ENCODE measurements at regions not wholly inside any gene's neighbourhood (a gene's known extent, or its start where the extent isn't known, plus 50 kb on each side); places are given as distances from the start of the nearest gene placed in this dataset.

GRCh38 chr19:31906111-31906871, 439.1 kb upstream of the ZNF507 start:
- Histone ChIP-seq H3K9ac (replicated peaks in 1 of 4; ENCODE audit: extremely low read depth in 1 of 4, low read depth in 3 of 4, low read length in 3 of 4) (no peak overlapping the region), H3K23me2 (ENCODE audit: low read depth, low read length) (no peaks in the 10 kb centered on the region; the same call in 1 of the 2 replicates), H3K27ac (ENCODE audit: low read depth, low read length) (no peak overlapping the region), H3K79me1 (ENCODE audit: low read depth, low read length) (no peaks in the 10 kb centered on the region), H3K23ac (ENCODE audit: insufficient read length) (no peak overlapping the region), H3K4ac (replicated peaks; ENCODE audit: insufficient read length, low read depth, low read length) (no peak overlapping the region), H2BK15ac (ENCODE audit: low read length) (no peak overlapping the region), H3K79me2 (ENCODE audit: control insufficient read depth in 1 of 2, insufficient read depth in 2 of 2, low read length in 2 of 2) (no peaks in the 10 kb centered on the region), H3K56ac (replicated peaks; ENCODE audit: insufficient read length, low read depth, low read length) (no peak overlapping the region), H3K4me2 (ENCODE audit: insufficient read depth in 1 of 2, low read depth in 2 of 2, low read length in 2 of 2) (no peak overlapping the region), H3K36me3 (ENCODE audit: control insufficient read depth in 2 of 4, insufficient read depth in 4 of 4, low read length in 3 of 4) (no peaks in the 10 kb centered on the region), H2AK5ac (ENCODE audit: low read depth, low read length) (no peak overlapping the region), H3K4me1 (replicated peaks in 1 of 4; ENCODE audit: control insufficient read depth in 3 of 4, insufficient read depth in 4 of 4, low read length in 3 of 4) (no peaks in the 10 kb centered on the region), H3K14ac (ENCODE audit: insufficient read length) (no peak overlapping the region), H2BK5ac (ENCODE audit: low read depth, low read length) (no peak overlapping the region), H3K9me3 (ENCODE audit: insufficient read depth in 2 of 2, low read depth in 1 of 2, low read length in 1 of 2) (no peaks in the 10 kb centered on the region), H2BK120ac (replicated peaks; ENCODE audit: low read depth, low read length) (no peak overlapping the region), H4K91ac (replicated peaks; ENCODE audit: insufficient read length, low read length) (no peak overlapping the region), H3K4me3 (ENCODE audit: extremely low read depth in 1 of 4, insufficient read depth in 2 of 4, low read depth in 3 of 4, low read length in 4 of 4) (no peak overlapping the region), H4K8ac (ENCODE audit: extremely low read depth, insufficient read depth, low read length) (no peak overlapping the region), H2BK12ac (ENCODE audit: low read depth, low read length) (no peak overlapping the region), H3K27me3 (replicated peaks in 1 of 4; ENCODE audit: control insufficient read depth in 3 of 4, extremely low read depth in 1 of 4, insufficient read depth in 3 of 4, low read length in 3 of 4) (no peaks in the 10 kb centered on the region), H4K20me1 (replicated peaks in 1 of 2; ENCODE audit: control insufficient read depth in 1 of 2, insufficient read depth in 2 of 2, low read length in 2 of 2) (no peaks in the 10 kb centered on the region), H4K5ac (ENCODE audit: insufficient read length, low read depth, low read length) (no peak overlapping the region), H2AFZ (ENCODE audit: low read length) (no peak overlapping the region), H3K18ac (ENCODE audit: extremely low read depth, low read length) (no peak overlapping the region), H2BK20ac (ENCODE audit: low read length) (no peak overlapping the region)
- no peak for TF ChIP-seq PHF8 (conservative IDR thresholded peaks at IDR 0.05; ENCODE audit: low read depth, low read length)
- no peak for TF ChIP-seq MAX (IDR thresholded peaks at IDR 0.05)
- TF ChIP-seq CHD1 (IDR thresholded peaks at IDR 0.05; ENCODE audit: low read depth, low read length): no peak
- TF ChIP-seq GTF2F1 (IDR thresholded peaks at IDR 0.05; ENCODE audit: borderline replicate concordance, low read depth, low read length): no peak
- no peak for TF ChIP-seq RAD21 (IDR thresholded peaks at IDR 0.05 in 1 of 2, conservative IDR thresholded peaks at IDR 0.05 in 1 of 2; ENCODE audit: low read depth in 2 of 2, low read length in 2 of 2)
- TF ChIP-seq SIN3A (conservative IDR thresholded peaks at IDR 0.05 in 1 of 2, IDR thresholded peaks at IDR 0.05 in 1 of 2; ENCODE audit: low read depth in 1 of 2, low read length in 2 of 2): no peak
- TF ChIP-seq JUN (IDR thresholded peaks at IDR 0.05; ENCODE audit: low read depth, low read length): no peak
- TF ChIP-seq BACH1 (IDR thresholded peaks at IDR 0.05; ENCODE audit: low read length): no peak
- no peak for TF ChIP-seq EGR1 (IDR thresholded peaks at IDR 0.05; ENCODE audit: borderline replicate concordance, low read depth, low read length)
- ChIA-PET POLR2A (ENCODE audit: partially characterized antibody) (no interaction called here), CTCF (ENCODE audit: partially characterized antibody) (no interaction called here)
- 91% methylated on average over 9 of the region's 9 CpGs; no CpG with 5 or more reads in 1 of the 2 experiments for WGBS, 2 experiments (ENCODE audit: extremely low coverage in 1 of 2, insufficient coverage in 1 of 2, insufficient read length in 1 of 2, insufficient replicate concordance in 2 of 2, low coverage in 1 of 2, low lambda C conversion rate in 2 of 2, missing lambda C conversion rate in 1 of 2)
- FAIRE-seq: no peak
- no peak for DNase-seq (ENCODE audit: low read depth in 1 of 2, low spot score in 2 of 2)
